T-helper 1 cell (primary cell): ENCODE measurements at regions not wholly inside any gene's neighbourhood (a gene's known extent, or its start where the extent isn't known, plus 50 kb on each side); places are given as distances from the start of the nearest gene placed in this dataset.

ENCODE experiments used
- DNase-seq, 5 donors: peaks; one replicate each; pipeline ENCODE4 v3.0.0-alpha.2; 2012 to 2020

DNA sequence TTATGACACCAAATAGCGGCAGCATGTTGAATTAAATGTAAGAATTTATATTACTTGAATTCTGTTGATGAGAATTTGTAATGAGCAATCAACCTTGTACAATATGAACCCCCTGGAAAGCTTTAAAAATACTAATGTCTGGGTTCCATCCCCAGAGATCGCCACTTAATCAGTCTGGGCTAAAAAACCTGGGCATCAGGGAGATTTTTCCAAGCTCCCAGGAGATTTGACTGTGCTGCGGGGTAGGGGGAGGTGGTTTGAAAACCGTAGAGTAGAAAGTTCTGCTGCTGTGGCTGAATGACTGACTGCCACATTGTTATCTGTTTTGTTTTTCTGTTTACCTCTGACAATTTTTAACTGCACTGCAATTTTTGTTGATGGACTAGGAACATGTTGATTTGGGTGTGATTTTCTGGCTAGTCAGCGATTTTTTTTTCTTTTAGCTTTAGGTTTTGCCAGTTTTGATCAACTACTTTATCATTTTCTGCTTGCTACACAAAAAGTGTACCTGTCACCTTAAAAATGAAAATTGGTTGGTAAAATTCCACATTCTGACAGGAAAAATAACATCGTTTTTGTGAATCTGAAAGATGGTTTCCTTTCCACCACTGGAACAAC, 79.3 kb downstream of the PCTP start:
- DNase-seq = no peak

DNA sequence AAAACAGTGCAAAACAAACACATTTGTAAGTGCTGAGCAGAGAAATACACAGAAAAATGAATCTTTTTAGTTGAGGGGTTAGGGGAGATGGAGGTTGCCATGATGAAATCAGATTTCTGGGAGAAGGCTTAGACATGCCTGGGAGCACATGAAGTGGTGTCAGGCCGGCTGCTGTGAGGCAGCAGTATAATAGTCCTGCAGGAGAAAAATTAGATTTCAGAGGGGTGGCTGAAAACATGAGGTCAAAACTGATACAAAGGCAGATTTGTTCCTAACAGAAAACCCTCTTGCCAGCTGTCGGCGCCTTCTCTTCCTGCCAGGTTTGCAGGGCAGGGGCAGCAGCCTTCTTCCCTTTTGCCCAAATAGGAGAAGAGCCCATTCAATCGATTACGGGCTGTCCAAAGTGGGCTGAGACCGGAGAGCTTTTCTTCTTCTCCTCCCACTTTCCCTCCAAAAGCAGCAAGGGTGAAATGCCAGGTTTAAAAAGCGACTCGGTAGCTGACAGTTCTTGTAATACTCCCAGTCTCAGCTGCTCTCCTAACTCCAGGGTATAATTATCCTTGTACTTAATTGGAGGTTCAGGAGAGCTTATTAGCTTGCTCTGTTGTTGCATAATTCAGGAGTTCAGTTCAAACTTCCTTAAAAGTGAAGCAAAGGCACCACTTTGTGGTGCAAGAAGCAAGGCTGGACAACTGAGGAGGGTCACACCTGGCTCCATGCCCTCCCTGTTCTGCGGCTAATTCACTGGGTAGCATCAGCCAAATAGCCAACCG, 80.0 kb downstream of the PCTP start:
- DNase-seq = no peak

DNA sequence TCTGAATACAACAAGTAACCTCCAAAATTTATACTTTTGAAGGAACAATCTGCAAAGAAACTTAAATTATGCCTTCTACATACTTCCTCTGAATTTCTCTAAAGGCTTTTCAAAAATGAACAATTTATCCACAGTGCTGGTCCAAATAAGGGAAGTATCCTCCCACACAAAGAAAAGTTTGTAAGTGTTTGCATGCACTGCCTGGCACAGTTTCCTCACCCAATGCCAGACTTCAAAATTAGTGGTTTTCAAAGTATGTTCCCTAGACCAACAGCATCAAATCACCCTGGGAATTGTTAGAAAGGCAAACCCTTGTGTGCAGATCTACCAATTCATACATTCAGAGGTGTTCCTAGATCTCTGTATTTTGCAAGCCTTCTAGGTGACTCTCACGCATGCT, 82.5 kb downstream of the PCTP start:
- no peak for DNase-seq

DNA sequence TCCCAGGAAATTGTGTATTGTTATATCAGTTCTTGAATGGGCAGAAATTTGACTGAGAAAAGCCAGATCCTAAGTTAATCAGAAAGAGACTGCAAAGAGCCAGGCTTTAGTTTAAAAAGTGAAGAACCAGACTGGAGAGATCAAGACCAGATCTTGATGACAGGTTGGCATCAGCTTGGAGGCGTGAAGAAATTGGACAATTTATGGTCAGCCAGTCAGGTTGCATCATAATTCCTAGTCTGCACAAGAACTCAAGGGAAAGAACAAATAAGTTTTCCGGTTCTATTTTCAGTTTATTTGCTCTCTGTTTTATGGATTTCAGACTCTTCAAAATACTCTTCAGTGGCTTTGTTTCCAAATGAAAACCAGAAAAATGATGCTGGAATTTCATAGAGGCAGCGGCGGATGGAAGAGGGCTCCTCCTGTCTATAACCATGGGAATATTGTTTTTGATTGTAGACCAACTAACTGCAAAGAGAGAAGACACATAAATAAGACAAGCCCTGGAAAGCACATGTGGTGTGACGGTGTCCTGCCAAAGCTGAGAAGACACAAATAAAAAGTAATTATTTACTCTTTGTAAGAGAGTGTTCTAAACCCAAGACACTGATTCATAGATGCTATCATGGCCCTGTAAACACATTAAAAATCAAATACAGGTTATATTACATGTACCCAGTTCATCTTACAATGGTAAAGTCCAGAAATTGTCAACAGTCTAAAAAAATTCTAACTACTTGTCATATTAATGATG, 91.7 kb downstream of the PCTP start:
- no peak for DNase-seq

DNA sequence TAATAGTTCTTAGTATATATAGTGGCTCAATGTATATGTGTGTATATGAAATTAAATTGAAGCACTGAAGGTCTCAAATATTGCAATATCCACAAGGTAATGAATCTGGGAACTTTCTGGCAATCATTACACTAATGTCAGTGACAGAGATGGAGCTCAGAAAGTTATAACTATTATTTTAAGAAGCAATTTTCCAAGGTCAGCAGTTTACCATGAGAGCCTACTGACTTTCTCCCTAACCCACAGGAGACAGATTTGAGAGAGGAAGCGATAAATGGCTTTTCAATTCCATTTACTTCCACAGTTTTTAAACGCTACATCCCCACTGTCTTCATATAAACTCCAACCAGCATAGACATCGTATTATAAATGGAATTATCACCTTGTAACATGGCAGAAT, 92.9 kb downstream of the PCTP start:
- DNase-seq = no peak

DNA sequence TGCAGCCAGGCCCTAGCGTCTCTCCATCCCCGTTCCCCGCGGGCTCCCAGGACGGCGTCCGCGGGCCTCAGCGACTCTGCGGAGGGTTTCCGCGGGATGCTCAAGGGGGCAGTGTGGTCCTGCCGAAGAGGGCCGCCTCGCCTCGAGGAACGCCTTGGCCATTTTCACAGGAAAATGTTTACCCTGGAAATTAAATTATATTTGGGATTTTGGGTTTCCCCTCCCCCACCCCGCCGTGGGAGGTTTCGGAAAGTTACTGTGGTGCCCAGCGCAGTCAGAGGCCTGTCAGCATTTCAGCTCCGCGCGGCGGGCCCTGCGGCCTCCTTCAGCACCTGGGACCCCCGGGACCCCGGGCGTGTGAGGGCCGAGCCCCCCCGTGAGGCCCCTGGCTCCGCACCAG, 94.5 kb downstream of the PCTP start:
- peak in 1 of 5 donors; percentile 1 for DNase-seq

DNA sequence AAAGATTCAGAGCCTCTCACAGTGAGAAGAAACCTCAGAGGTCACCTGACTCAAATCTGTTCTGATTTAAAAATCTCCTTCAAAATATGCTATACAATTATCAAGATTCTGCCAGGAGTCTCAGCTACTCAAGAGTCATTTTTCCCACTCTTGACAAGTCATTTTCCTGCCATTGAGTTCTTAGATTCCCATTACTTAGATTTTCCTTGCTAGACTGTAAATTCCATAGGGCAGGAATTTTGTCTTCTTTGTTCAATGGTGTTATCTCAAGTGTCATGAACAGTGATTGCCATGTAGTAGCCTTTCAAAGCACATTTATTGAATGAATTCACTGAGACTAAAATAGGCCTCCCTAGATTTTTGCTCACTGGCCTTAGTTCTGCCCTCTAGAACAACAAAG, 95.9 kb downstream of the PCTP start:
- no peak for DNase-seq

DNA sequence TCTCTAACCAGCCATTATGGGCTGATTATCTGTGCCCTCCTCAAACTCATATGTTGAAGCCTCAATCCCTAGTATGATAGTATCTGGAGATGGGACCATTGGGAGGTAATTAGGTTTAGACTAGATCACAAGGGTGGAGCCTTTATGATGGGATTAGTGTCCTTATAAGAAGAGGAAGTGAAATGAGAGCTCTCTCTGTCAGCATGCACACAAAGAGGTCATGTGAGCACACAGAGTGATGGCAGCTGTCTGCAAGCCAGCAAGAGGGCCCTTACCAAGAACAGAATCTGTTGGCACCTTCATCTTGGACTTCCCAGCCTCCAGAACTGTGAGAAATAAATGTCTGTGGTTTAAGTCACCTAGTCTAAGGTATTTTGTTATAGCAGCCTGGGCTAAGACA, 101.9 kb downstream of the PCTP start:
- DNase-seq = no peak

DNA sequence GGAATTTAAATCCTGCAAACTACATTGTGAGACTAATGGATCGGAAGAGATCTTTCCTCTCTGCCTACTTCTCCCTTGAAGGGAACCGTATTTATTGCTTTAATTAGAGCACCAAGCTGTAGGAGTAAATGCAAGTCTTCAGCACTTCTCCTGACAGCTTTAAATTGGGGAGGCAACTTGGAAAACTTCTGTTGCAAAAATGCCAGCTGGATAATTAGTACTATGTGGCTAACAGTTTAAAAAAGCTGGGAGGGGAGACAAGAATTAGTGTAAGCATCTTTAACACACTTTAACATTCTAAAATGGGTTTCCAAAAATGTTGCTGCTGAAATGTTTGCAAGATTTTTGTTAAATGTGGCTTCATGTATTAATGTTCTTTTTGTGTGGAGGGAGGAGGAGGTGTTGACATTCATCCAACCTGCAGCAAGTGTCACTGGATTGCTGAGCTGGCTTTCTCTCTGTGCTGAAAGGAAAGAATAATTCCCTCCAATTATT, 108.5 kb downstream of the PCTP start:
- DNase-seq = no peak

DNA sequence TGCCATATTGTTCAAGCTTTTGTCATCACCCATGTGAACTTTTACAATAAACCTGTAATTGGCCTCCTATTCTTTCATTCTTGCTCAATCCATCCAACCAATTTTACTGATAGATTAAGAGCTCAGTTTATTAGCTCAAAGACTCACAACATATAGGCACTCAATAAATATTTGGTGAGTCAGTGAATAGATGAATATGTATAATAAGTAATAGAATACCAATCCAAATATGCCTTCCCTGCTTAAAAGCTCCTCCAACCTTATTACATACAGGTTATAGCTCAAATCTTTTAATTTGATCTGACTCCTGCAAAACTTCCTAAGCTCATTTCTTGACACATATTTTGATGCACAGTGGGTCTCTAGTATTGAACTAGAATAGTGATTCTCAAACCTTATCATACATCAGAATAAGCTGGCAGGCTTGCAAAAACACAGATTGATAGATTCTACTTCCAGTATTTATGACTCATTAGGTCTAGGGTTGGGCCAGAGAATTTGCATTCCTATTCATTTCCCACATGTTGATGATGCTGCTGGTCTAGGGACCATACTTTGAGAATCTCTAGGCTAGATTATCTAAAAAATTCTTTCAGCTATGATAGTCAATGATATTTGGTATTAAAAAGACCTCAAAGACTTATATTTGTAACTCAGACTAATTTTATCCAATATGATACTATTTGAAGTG, 114.4 kb downstream of the PCTP start:
- DNase-seq = no peak

DNA sequence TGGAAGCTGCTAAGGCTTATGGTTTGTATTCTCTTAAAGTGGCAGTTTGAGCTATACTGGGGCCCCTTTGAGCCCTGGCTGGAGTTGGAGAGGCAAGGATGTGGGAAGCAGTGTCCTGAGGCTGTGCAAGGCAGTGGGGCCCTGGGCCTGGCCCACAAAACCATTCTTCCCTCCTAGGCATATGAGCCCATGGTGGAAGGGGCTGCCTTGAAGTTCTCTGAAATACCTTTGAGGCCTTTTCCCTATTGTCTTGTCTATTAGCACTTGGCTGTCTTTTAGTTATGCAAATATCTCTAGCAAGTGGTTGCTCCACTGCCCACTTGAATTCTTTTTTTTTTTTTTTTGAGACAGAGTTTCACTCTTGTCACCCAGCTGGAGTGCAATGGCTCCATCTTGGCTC, 119.2 kb downstream of the PCTP start:
- no peak for DNase-seq

DNA sequence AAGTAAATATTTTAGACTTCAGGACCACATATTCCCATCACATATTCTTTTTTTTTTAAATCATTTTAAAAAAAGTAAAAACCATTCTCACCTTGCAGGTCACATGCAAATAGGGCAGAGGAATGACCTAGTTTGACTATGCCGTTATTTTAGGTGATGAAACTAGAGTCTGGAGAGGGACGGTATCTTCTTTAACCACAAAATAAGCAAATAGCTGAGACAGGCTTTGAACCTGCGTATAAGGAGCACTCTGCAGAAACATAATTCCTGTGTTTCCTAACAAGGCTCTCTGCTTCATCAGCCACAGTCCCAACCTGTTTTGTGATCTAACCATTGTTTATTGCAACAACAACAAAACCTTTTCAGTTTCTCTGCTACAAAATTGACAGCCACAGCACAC, 121.5 kb downstream of the PCTP start:
- DNase-seq = no peak

DNA sequence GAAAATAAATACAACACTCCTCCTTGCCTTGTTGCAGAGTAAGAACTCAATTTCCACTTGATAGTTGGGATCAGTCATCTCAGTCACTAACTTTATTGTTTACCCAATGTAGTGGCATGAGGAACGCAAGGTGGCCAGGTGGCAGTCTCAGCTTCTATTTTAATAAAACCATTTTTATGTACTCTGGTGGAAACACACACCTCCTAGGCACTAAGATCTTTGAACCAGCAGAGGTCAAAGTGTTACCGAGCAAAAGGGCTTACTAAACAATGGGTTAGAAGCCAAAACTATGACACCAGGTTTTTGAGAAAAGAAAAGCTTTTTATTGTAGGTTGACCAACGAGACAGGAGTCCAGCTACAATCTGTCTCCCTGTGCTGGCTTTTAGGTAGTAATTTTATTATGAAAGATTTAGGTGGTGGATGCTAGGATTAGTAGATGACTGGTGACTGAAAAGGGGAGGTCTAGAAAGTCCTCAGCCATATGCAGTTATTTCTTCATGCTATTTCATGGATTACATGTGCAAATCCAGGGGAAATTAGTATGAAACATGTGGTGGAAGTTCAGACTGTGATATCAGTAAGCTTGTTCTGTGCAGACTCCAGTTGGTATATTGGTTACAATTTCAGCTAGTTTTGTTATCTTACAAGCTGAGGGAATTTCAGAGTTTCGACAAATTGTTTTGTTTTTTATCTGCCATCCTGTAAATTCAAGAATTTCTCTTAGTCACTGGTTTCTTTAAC, 122.3 kb downstream of the PCTP start:
- DNase-seq = no peak

DNA sequence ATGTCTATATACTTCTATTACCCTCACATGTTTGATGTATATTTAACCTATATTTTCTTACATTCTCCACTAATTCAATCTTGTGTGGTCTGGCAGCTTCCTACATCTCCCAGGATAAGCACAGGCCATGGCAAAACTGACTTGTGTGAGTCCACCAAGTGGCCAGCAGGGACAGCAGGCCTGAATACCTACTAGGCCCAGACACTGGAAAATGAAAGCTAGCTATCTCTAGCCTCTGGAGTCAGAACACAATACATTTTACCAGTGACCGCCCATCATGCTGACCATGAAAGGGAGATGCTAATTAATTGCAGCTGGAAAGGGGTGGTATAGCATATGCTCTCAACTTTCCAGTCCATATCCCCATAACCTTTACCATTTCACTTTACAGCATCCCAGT, 132.3 kb downstream of the PCTP start:
- DNase-seq = no peak

DNA sequence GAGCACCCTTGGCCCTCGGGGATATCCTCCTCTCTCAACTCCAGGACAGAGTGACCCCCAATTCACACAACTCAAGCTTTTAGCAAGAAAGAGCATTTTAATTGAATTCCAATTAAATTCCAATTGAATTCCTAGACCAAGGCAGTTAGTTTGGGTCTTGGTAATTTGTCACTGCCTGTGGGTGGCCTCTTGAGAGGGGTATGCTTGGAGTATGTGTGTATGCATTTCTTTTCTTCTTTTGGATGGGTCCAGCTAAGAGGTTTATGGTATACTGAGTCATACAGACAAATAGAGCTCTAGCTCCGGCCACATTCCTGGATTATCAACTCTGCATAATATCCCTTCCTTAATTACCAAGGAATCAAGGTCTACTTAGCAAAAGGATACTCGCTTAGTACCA, 136.7 kb downstream of the PCTP start:
- DNase-seq = no peak

DNA sequence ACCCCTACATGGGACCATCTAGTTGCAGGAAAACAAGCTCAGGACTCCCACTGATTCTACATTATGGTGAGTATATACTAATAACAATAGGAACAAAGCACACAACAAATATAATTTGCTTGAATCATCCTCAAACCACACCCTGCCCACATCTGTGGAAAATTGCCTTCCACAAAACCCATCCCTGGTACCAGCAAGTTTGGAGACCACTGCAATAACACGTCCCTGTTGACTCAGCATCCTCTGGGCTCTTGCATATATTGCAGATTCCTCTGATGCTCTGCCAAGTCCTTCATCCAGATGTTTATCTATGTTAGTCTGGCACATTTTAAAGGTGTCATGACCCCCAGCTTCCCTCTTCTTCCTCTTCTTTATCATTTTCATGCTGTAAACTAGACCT, 138.4 kb downstream of the PCTP start:
- DNase-seq = no peak

DNA sequence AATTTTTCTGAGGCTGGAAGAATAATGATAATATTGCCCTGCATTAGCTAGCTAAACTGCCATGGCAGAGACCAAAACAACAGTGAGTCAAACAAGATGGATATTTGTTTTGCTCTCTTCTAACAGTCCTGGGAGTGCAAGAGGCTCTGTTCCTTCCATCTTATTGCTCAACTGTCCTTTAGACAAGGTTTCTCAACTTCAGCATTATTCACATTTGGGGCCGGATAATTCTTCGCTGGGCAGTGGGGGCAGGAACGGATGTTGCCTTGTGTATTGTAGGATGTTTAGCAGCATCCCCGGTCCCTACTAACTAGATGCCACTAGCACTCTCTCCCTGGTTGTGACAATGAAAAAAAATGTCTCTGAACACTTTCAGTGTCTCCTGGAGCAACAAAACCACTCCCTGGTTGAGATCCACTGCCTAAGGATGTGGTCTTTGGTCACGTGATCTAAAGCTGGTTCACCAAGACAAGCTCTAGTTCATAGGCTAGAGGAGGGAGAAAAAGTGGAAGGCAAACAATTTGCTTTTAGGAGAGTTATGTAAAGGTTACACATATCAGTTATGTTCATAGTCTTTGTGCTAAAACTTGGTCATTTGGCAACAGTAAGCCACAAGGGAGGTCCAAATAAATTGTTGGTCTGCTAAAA, 144.4 kb downstream of the PCTP start:
- DNase-seq = peak in 1 of 5 donors; percentile 1

DNA sequence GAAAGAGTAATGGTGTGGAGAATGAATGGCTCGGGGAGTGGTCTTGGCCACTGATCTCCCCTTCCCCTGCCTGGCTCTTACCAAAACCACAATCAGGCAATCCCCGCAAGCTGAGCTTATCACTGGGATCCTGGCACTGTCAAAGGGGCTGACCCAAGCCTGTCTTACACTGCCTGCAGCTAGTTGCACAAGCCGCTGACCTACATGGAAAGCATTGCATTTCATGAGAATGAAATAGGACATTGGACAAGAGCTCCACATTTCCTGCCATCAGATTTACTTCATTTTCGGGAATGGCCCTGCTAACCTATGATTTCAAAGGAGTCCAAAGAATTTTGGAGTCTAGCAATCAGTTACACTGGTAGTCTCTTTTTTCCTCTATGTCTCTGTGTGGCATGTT, 146.4 kb downstream of the PCTP start:
- no peak for DNase-seq

DNA sequence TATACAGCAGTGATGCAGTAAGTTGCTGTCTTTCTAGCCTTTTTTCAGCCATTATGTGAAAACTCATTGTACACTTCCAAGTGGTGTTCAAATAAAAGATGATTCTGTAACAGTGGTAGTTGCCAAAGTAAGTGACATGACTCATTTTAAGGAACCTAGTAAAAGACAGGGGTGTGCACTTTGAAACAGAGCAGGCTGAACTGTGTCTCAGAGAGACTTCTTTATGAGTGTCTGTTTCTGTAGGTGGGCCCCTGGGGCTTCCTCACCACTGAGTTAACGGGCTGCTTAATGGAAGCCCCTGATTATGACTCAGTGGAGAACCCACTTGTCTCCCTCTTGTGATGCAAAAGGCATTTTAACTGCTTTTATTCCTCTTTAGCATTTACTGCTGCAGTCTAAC, 147.3 kb downstream of the PCTP start:
- no peak for DNase-seq

DNA sequence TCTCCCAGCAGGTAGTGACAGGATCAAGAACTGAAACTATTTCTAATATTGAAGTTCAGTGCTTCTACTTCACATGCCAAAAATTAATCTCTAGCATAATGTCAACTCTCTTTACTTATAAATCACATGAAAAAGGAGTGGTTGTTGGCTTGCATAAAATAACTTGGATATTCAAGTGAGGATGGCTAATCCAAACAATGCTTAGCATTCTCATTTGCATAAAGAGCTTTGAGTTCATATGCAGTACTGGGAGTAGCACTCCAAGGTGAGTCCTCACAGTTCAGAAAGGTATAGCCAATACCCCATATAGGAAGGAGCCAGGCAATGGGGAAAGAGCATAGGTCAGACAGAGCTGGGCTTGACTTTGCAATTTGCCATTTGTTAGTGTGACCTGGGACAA, 149.3 kb downstream of the PCTP start:
- DNase-seq = no peak

DNA sequence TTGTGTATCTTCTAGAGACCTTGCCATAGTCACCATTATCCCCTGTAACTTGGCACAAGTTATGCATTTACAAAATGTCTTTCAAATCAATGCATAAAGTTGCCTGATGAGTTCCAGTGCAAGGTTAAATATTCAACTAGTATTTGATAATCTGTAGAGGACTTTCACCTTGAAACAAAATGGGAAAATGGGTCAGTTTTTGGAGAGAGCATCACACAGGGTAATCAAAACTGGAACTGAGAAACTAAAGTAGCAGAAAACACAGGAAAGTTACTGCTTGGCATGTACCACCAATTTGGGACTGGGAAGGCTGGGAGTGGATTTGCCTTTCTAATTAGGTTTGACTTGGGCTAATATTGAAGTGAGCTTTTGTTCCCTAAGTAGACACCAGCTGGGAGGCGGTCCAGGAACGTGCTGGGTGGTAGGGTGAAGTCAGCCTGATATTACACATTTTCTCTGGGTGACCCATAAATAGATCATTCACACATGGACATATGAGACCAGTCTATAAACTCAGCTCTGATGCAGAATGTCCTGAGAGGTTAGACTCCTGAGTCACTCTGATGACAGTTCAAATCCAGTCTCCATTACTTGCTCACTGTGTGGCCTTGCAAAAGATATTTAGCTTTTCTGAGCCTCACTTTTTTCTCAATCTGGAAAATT, 152.3 kb downstream of the PCTP start:
- DNase-seq = no peak
